Fibroblast of the aortic adventitia (primary cell): ENCODE measurements at regions not wholly inside any gene's neighbourhood (a gene's known extent, or its start where the extent isn't known, plus 50 kb on each side); places are given as distances from the start of the nearest gene placed in this dataset.

Experiments
- DNase-seq: peaks from one replicate; pipeline ENCODE4 v3.0.0-alpha.2; 2010; ENCODE audit warnings: low read depth
- H3K4me3 ChIP-seq: 2 replicates; pipeline ENCODE4 v1.5.1; 2011; ENCODE audit warnings: low read depth, mild to moderate bottlenecking, control low read depth, low read length, moderate library complexity
- CTCF ChIP-seq: IDR thresholded peaks from 2 replicates; pipeline ENCODE4 v1.5.1; 2011; ENCODE audit warnings: mild to moderate bottlenecking, low read length, control low read depth, inconsistent platforms; ENCODE audit not compliant: insufficient read depth

- no peak overlapping the region for H3K4me3 ChIP-seq
- peak; percentile 34 for TF ChIP-seq CTCF
- DNase-seq, result peak; percentile 16
Measured at GRCh38 chr13:97659602-97660001, 225.6 kb downstream of the RAP2A start.

- DNase-seq, result no peak
- TF ChIP-seq CTCF, result no peak
- H3K4me3 ChIP-seq, result no peak overlapping the region
Measured at GRCh38 chr13:97660594-97661260, 226.8 kb downstream of the RAP2A start.

GRCh38 chr13:97686594-97686993 lies 252.6 kb downstream of the RAP2A start:
- no peak overlapping the region for H3K4me3 ChIP-seq
- no peak for DNase-seq
- TF ChIP-seq CTCF, result no peak

- no peak for DNase-seq
- TF ChIP-seq CTCF, result no peak
Measured at GRCh38 chr13:97692628-97693027, 258.7 kb downstream of the RAP2A start.

GRCh38 chr13:97695684-97696083 lies 257.8 kb upstream of the IPO5 start:
- TF ChIP-seq CTCF, result no peak
- H3K4me3 ChIP-seq, result no peak overlapping the region
- DNase-seq, result no peak

More at GRCh38 chr13:97692628-97693027, 258.7 kb downstream of the RAP2A start:
- H3K4me3 ChIP-seq, result no peak overlapping the region

- DNase-seq, result no peak
- no peak overlapping the region for H3K4me3 ChIP-seq
- no peak for TF ChIP-seq CTCF
Measured at GRCh38 chr13:97696921-97697320, 256.6 kb upstream of the IPO5 start.
